ENCODE measurements at regions not wholly inside any gene's neighbourhood (a gene's known extent, or its start where the extent isn't known, plus 50 kb on each side); places are given as distances from the start of the nearest gene placed in this dataset.

DNA sequence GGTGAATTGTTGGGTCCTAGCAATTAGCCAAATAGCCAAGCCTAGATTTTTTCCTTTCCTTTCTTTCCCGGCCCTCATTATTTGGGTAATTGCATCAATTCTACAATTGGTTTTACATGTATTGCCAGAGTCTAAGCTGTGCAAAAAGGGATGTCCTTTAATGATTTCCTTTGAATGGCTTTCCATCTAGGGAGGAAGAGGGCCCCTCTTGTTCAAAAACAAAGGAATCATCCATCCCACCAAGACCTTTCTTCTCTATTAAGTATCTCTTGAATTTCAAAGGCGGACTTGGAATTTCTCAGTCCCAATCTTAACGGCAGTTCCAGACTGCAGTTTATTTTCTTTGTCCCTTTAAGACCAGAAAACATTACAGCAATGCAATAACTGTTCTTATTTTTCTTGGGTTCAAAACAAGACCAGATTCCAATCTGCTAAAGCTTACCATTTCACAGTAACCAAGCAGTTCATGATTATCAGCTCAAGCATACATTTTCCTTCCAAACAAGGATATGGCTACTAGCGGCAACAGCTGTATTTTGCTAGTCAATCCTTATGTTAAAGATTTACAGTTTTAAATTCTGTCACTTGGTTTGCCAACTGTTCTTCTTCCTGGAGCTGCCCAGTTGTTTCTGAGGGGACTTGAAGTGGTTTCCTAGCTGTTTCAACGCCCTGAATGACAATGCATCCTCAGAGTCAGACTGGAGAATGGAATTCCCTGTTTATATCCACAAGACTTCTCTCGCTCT is 91.4 kb upstream of the LRIG1 start:
- Histone ChIP-seq H3K9me3 (no peaks in the 10 kb centered on the region), H3K36me3 (no peaks in the 10 kb centered on the region), H3K4me1 (peaks cover 0 to 18% (median 11%) of the 10 kb centered on the region in 3 donors), H3K4me3 (no peak overlapping the region), H3K27ac (no peak overlapping the region), H3K27me3 (no peaks in the 10 kb centered on the region)
- TF ChIP-seq, protein P1, sequence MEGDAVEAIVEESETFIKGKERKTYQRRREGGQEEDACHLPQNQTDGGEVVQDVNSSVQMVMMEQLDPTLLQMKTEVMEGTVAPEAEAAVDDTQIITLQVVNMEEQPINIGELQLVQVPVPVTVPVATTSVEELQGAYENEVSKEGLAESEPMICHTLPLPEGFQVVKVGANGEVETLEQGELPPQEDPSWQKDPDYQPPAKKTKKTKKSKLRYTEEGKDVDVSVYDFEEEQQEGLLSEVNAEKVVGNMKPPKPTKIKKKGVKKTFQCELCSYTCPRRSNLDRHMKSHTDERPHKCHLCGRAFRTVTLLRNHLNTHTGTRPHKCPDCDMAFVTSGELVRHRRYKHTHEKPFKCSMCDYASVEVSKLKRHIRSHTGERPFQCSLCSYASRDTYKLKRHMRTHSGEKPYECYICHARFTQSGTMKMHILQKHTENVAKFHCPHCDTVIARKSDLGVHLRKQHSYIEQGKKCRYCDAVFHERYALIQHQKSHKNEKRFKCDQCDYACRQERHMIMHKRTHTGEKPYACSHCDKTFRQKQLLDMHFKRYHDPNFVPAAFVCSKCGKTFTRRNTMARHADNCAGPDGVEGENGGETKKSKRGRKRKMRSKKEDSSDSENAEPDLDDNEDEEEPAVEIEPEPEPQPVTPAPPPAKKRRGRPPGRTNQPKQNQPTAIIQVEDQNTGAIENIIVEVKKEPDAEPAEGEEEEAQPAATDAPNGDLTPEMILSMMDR (IDR thresholded peaks at IDR 0.05) = no peak
- TF ChIP-seq POLR2A (IDR thresholded peaks at IDR 0.05) = no peak
- no peak for DNase-seq
- intact Hi-C loops (cut with DNase I) = no loop called here
- WGBS, 2 donors = 71 to 73% methylated on average over 6 of the region's 6 CpGs

- Histone ChIP-seq H3K4me1 (peaks cover 0 to 18% (median 11%) of the 10 kb centered on the region in 3 donors), H3K27ac (no peak overlapping the region), H3K27me3 (no peaks in the 10 kb centered on the region), H3K36me3 (no peaks in the 10 kb centered on the region), H3K4me3 (no peak overlapping the region), H3K9me3 (no peaks in the 10 kb centered on the region)
- 24 to 26% methylated on average over 11 of the region's 11 CpGs for WGBS, 2 donors
- no peak for DNase-seq
- intact Hi-C loops (cut with DNase I) = no loop called here
- TF ChIP-seq POLR2A (IDR thresholded peaks at IDR 0.05) = no peak
- TF ChIP-seq, protein P1 (IDR thresholded peaks at IDR 0.05) = no peak
Measured at GRCh38 chr3:66592927-66593625, 92.3 kb upstream of the LRIG1 start.

DNA sequence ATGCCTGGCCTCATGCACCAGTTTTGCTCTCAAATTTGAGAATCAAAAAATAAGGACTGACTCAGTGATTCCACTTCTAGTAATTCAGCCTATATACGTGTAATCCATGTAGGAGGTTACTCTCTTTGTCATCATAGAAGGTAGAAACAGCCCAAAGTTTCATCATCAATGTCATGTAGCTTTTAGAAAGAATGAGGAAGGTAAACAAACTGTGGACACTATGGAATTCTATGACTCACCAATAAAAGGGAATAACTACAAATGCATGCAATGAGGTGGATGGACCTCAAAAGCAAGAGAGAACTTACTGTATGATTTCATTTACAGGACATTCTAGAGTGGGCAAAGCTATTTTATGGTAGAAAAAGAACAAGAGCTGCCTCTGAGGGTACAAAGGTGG is 93.2 kb upstream of the LRIG1 start:
- Histone ChIP-seq H3K27me3 (no peaks in the 10 kb centered on the region), H3K9me3 (no peaks in the 10 kb centered on the region), H3K4me3 (no peak overlapping the region), H3K36me3 (no peaks in the 10 kb centered on the region), H3K4me1 (peaks cover 0 to 18% (median 11%) of the 10 kb centered on the region in 3 donors), H3K27ac (no peak overlapping the region)
- intact Hi-C loops (cut with DNase I) = no loop called here
- WGBS, 2 donors = 15 to 31% methylated on average over 1 of the region's 1 CpG
- no peak for DNase-seq
- TF ChIP-seq, protein P1 (IDR thresholded peaks at IDR 0.05) = no peak
- no peak for TF ChIP-seq POLR2A (IDR thresholded peaks at IDR 0.05)

GRCh38 chr3:66597308-66597863 is 96.6 kb upstream of the LRIG1 start:
- intact Hi-C loops (cut with DNase I) = no loop called here
- 85 to 92% methylated on average over 5 of the region's 5 CpGs for WGBS, 2 donors
- H3K4me3 ChIP-seq = no peak overlapping the region
- H3K27me3 ChIP-seq = no peaks in the 10 kb centered on the region
- no peaks in the 10 kb centered on the region for H3K36me3 ChIP-seq
- no peaks in the 10 kb centered on the region for H3K9me3 ChIP-seq
- peaks cover 0 to 20% (median 10%) of the 10 kb centered on the region in 3 donors for H3K4me1 ChIP-seq
- no peak for DNase-seq
- no peak overlapping the region for H3K27ac ChIP-seq
- TF ChIP-seq POLR2A (IDR thresholded peaks at IDR 0.05) = no peak
- TF ChIP-seq, protein P1 (IDR thresholded peaks at IDR 0.05) = no peak

- DNase-seq = no peak
- no peak overlapping the region for H3K27ac ChIP-seq
- WGBS, 2 donors = 52 to 58% methylated on average over 3 to 6 of the region's 6 CpGs
Measured at GRCh38 chr3:66598168-66598567, 97.3 kb upstream of the LRIG1 start.

More at GRCh38 chr3:66598168-66598567, 97.3 kb upstream of the LRIG1 start:
- intact Hi-C loops (cut with DNase I) = no loop called here
- no peak for TF ChIP-seq POLR2A (IDR thresholded peaks at IDR 0.05)
- TF ChIP-seq, protein P1 (IDR thresholded peaks at IDR 0.05) = no peak
- H3K4me1 ChIP-seq = peaks cover 1 to 20% (median 2%) of the 10 kb centered on the region in 3 donors
- no peaks in the 10 kb centered on the region for H3K9me3 ChIP-seq
- H3K4me3 ChIP-seq = no peak overlapping the region
- no peaks in the 10 kb centered on the region for H3K27me3 ChIP-seq
- H3K36me3 ChIP-seq = no peaks in the 10 kb centered on the region
